Activated naive CD4-positive, alpha-beta T cell treated with anti-CD3 and anti-CD28 coated beads, Interleukin-2, amount 50 U/mL, for 24 hours (primary cell): ENCODE measurements at regions not wholly inside any gene's neighbourhood (a gene's known extent, or its start where the extent isn't known, plus 50 kb on each side); places are given as distances from the start of the nearest gene placed in this dataset.
"Not testable (repeated sequence)": the region's sequence is repeated elsewhere in the genome, so short reads cannot be mapped to it uniquely, and the experiment has no call there.

ENCODE experiments used
- H3K27ac Mint-ChIP-seq: one replicate; pipeline ENCODE4 v1.8.0; 2021; ENCODE audit warnings: mild to moderate bottlenecking, mixed read lengths
- H3K27me3 Mint-ChIP-seq: one replicate; pipeline ENCODE4 v1.8.0; 2021; ENCODE audit warnings: mixed read lengths
- H3K36me3 Mint-ChIP-seq: one replicate; pipeline ENCODE4 v1.8.0; 2021; ENCODE audit warnings: mixed read lengths
- H3K4me1 Mint-ChIP-seq: one replicate; pipeline ENCODE4 v1.8.0; 2021; ENCODE audit warnings: mixed read lengths
- H3K4me3 Mint-ChIP-seq: one replicate; pipeline ENCODE4 v1.8.0; 2021; ENCODE audit warnings: mild to moderate bottlenecking, mixed read lengths
- H3K9me3 Mint-ChIP-seq: one replicate; pipeline ENCODE4 v1.8.0; 2021; ENCODE audit warnings: mixed read lengths

DNA sequence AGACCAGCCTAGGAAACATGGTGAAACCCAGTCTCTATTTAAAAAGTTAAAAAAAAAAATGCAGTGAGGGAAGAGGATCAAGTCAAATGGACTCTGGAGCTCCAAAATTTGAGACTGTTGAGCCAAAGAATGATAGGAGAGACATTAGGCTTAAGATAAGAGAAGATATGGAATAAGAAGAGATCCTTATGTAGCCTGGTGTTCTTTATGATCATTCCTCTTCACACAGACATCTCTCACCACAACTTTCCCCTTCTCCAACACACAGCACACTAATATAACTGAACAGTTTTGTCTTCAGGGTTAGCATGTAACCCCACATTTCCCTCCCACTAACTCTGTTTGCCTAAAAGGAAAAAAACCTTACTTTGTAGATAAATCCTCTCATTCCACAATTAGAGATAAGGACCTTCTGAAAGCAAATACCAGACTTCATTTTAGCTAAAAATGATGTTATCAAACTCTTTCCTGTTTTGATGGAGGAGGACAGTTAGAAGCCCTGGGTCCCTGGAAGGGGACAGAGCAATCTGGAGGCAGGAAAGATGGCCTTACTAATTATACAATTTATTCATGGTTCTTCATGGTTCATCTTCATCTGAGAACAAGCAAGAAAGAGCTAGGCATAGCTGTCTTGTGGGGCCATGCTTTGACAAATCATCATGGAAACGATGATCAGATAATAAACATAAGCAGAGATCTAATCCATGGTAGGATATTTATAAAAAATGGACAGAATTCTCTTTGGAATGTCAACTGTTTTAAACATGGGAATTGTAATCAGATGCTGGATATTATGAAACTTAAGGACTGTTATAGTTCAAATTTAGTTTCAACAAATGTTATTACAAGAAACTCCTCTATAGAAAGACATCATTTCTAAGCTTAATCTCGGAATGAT lies 96.7 kb upstream of the S1PR1 start:
- peak overlapping the region; percentile 26 for H3K27ac Mint-ChIP-seq
- H3K36me3 Mint-ChIP-seq = no peaks in the 10 kb centered on the region

GRCh38 chr1:101139130-101139529 lies 97.7 kb upstream of the S1PR1 start:
- H3K4me1 Mint-ChIP-seq = peaks cover 56% of the 10 kb centered on the region
- no peaks in the 10 kb centered on the region for H3K27me3 Mint-ChIP-seq
- H3K36me3 Mint-ChIP-seq = no peaks in the 10 kb centered on the region
- peak overlapping the region; percentile 13 for H3K27ac Mint-ChIP-seq
- H3K9me3 Mint-ChIP-seq = peaks cover 10% of the 10 kb centered on the region
- no peak overlapping the region for H3K4me3 Mint-ChIP-seq

More for the DNA sequence above, 96.7 kb upstream of the S1PR1 start:
- Mint-ChIP-seq H3K9me3 (peaks cover under 1% of the 10 kb centered on the region), H3K27me3 (no peaks in the 10 kb centered on the region), H3K4me3 (no peak overlapping the region), H3K4me1 (peaks cover 47% of the 10 kb centered on the region)

DNA sequence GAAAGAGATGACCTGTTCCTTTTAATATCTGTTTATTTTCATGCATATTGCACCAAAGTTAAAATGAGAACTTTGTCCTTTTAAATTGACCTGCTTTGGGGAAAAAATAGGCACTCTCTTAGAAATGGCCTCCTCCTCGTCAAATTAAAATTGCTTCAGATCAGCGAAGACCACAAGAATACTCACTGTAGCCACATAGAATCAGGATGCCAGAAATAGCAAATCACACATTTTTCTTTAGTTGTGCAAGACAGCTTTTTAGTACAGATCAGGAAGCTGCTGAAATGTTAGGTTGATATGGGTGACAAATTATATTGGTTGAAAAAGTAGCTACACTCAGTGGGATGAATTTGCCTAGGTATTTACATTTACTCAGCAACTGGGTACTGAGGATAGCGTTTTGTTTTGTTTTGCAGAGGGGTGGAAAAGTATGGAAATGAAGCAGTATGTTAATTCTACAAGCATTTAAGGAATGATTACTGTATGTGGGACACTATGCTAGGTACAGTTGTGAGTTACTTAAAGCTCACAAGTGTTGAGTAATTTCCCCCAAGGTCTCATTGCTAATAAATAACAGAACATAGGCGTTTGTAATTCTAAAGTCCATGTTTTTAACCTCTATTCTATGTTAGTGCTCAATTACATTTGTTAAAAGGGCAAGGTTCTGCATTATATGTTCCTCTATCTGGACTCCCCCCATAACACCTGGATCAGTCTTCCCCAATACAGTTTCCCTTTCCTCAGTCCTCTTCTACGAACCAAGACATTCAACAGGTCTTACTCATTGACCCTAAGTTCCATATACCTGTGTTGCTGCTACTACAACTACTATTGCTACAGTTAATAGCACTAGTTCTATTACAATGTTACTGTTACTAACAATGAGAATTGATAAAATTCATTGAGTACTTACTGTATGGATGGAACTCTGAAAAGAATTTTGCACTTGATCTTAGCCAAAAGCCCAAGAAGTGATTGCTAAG lies 99.4 kb upstream of the S1PR1 start:
- Mint-ChIP-seq H3K4me3 (peak overlapping the region; percentile 49), H3K4me1 (peaks cover 62% of the 10 kb centered on the region), H3K27me3 (no peaks in the 10 kb centered on the region), H3K27ac (peak overlapping the region; percentile 84), H3K36me3 (no peaks in the 10 kb centered on the region), H3K9me3 (peaks cover 10% of the 10 kb centered on the region)

GRCh38 chr1:101136739-101137138 lies 100.1 kb upstream of the S1PR1 start:
- H3K27ac Mint-ChIP-seq = peak overlapping the region; percentile 84
- no peaks in the 10 kb centered on the region for H3K27me3 Mint-ChIP-seq
- H3K4me1 Mint-ChIP-seq = peaks cover 67% of the 10 kb centered on the region
- H3K9me3 Mint-ChIP-seq = peaks cover 10% of the 10 kb centered on the region
- H3K36me3 Mint-ChIP-seq = no peaks in the 10 kb centered on the region
- H3K4me3 Mint-ChIP-seq = peak overlapping the region; percentile 49

DNA sequence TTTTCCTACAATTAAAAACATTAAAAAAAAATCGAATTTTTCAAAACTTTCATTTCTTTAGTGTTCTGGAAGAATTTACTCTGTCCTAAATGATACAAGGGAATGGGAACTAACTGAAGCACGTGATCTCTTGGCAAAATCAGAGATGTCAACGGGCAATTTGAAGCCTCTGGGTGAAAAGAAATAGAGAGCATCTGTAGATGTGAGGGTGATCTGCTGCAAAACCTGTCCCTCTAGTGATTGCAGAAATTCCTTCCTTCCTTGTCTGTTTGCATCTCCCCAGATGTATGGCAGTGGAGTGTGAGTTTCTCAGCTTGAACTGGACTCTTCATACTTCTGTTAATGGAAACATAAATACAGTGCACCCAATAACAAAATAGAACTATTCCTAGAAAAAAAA lies 100.5 kb upstream of the S1PR1 start:
- H3K9me3 Mint-ChIP-seq = peaks cover 10% of the 10 kb centered on the region
- no peaks in the 10 kb centered on the region for H3K36me3 Mint-ChIP-seq
- H3K27ac Mint-ChIP-seq = peak overlapping the region; percentile 37
- H3K27me3 Mint-ChIP-seq = no peaks in the 10 kb centered on the region
- H3K4me3 Mint-ChIP-seq = no peak overlapping the region
- peaks cover 71% of the 10 kb centered on the region for H3K4me1 Mint-ChIP-seq

DNA sequence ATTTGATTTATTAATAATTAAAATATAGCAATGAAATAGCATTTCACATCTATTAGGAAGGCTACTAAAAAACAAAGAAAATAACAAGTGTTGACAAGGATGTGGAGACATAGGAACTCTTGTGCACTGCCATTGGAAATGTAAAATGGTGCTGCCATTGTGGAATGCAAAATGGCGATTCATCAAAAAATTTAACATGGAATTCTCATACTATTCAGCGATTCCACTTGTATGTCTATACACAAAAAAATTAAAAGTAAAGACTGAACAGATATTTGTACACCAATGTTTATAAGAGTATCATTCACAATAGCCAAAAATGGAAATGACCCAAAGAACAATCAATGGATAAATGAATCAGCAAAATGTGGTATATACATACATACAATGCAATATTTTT lies 101.3 kb upstream of the S1PR1 start:
- Mint-ChIP-seq H3K4me1 (peaks cover 79% of the 10 kb centered on the region), H3K27me3 (no peaks in the 10 kb centered on the region), H3K4me3 (no peak overlapping the region), H3K9me3 (peaks cover 10% of the 10 kb centered on the region), H3K36me3 (no peaks in the 10 kb centered on the region), H3K27ac (no peak overlapping the region)

- Mint-ChIP-seq H3K9me3 (peaks cover 10% of the 10 kb centered on the region), H3K36me3 (no peaks in the 10 kb centered on the region), H3K27me3 (no peaks in the 10 kb centered on the region), H3K4me3 (no peak overlapping the region), H3K4me1 (peaks cover 73% of the 10 kb centered on the region), H3K27ac (peak overlapping the region; percentile 60)
These were observed 105.5 kb upstream of the S1PR1 start for GRCh38 chr1:101131239-101131843.

DNA sequence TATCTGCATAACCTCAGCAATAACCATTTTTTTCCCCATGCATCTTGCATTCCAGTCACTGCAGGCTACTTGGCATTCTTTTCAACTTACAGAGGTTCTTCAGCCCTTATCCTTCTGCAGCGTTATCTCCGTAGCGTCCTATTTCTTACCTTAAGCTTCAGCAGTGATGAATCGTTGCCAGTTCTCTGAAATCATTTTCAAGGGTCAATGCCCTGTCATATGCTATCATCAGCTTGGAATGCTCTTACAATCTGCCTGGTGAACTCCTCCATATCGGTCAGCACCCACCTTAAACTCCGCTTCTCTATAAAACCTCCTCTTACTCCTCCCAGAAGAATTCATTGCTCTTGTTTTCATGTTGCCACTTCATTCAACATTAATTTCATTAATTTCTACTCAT lies 105.1 kb upstream of the DPH5 start:
- H3K4me1 Mint-ChIP-seq = peaks cover 66% of the 10 kb centered on the region
- H3K27me3 Mint-ChIP-seq = no peaks in the 10 kb centered on the region
- peaks cover 10% of the 10 kb centered on the region for H3K9me3 Mint-ChIP-seq
- no peaks in the 10 kb centered on the region for H3K36me3 Mint-ChIP-seq
- H3K4me3 Mint-ChIP-seq = no peak overlapping the region
- peak overlapping the region; percentile 60 for H3K27ac Mint-ChIP-seq

- Mint-ChIP-seq H3K9me3 (no peaks in the 10 kb centered on the region), H3K4me3 (no peak overlapping the region)
These were observed 103.3 kb upstream of the DPH5 start for GRCh38 chr1:101128846-101129245.

GRCh38 chr1:101128211-101128727 lies 102.7 kb upstream of the DPH5 start:
- Mint-ChIP-seq H3K9me3 (no peaks in the 10 kb centered on the region), H3K27me3 (no peaks in the 10 kb centered on the region), H3K27ac (peak overlapping the region; percentile 69), H3K4me1 (peaks cover 67% of the 10 kb centered on the region), H3K4me3 (peak overlapping the region; percentile 67), H3K36me3 (no peaks in the 10 kb centered on the region)

More at GRCh38 chr1:101128846-101129245, 103.3 kb upstream of the DPH5 start:
- Mint-ChIP-seq H3K36me3 (no peaks in the 10 kb centered on the region), H3K27ac (no peak overlapping the region), H3K4me1 (peaks cover 63% of the 10 kb centered on the region), H3K27me3 (no peaks in the 10 kb centered on the region)

DNA sequence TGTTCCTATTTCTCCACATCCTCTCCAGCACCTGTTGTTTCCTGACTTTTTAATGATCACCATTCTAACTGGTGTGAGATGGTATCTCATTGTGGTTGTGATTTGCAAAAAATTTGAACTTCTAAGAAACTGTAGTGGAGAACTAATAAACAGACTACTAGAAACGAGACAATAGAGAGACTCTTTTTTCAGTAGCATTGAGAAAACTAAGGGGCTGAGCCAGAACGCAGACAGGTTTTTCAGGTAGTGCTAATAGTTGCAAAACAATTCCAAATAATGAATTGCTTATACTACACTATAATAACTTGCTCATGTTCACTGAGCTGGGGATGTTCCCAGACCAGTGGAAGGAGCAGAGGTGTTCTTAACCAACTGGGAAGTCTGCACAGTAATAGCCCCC lies 98.8 kb upstream of the DPH5 start:
- H3K9me3 Mint-ChIP-seq = no peaks in the 10 kb centered on the region
- peaks cover 72% of the 10 kb centered on the region for H3K4me1 Mint-ChIP-seq
- H3K4me3 Mint-ChIP-seq = no peak overlapping the region
- H3K36me3 Mint-ChIP-seq = no peaks in the 10 kb centered on the region
- no peaks in the 10 kb centered on the region for H3K27me3 Mint-ChIP-seq
- no peak overlapping the region for H3K27ac Mint-ChIP-seq

GRCh38 chr1:101123904-101124303 lies 98.3 kb upstream of the DPH5 start:
- peak overlapping the region; percentile 69 for H3K27ac Mint-ChIP-seq
- H3K4me1 Mint-ChIP-seq = peaks cover 74% of the 10 kb centered on the region
- not testable (repeated sequence) for H3K27me3 Mint-ChIP-seq, H3K36me3 Mint-ChIP-seq, H3K9me3 Mint-ChIP-seq, H3K4me3 Mint-ChIP-seq

GRCh38 chr1:101122452-101123166 lies 97.0 kb upstream of the DPH5 start:
- H3K27ac Mint-ChIP-seq = peak overlapping the region; percentile 79
- peaks cover 72% of the 10 kb centered on the region for H3K4me1 Mint-ChIP-seq
- no peaks in the 10 kb centered on the region for H3K27me3 Mint-ChIP-seq
- H3K9me3 Mint-ChIP-seq = no peaks in the 10 kb centered on the region
- peaks cover 1% of the 10 kb centered on the region for H3K36me3 Mint-ChIP-seq
- peak overlapping the region; percentile 37 for H3K4me3 Mint-ChIP-seq

DNA sequence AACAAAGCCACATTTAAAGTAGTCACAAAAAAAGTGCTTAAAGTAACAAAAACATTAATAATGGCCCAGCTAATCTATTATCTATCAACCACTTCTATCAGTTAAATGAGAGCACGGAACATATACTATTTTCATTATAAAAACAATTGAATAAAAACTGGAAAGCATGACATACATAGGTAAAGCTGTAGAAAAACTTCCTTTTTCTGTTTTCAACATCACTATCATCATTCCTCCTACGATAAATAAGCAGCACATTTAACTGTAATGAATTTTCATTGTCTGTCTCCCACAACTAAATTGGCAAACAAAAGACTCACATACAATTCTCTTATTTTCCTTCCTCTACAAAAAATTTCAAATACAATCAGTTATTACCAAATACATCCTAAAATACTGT lies 96.4 kb upstream of the DPH5 start:
- no peaks in the 10 kb centered on the region for H3K27me3 Mint-ChIP-seq
- H3K27ac Mint-ChIP-seq = peak overlapping the region; percentile 79
- H3K9me3 Mint-ChIP-seq = no peaks in the 10 kb centered on the region
- H3K4me1 Mint-ChIP-seq = peaks cover 72% of the 10 kb centered on the region
- peaks cover 1% of the 10 kb centered on the region for H3K36me3 Mint-ChIP-seq
- peak overlapping the region; percentile 65 for H3K4me3 Mint-ChIP-seq

GRCh38 chr1:101121504-101121903 lies 95.9 kb upstream of the DPH5 start:
- no peaks in the 10 kb centered on the region for H3K27me3 Mint-ChIP-seq
- H3K9me3 Mint-ChIP-seq = no peaks in the 10 kb centered on the region
- H3K4me3 Mint-ChIP-seq = peak overlapping the region; percentile 65
- H3K27ac Mint-ChIP-seq = peak overlapping the region; percentile 80
- peaks cover 1% of the 10 kb centered on the region for H3K36me3 Mint-ChIP-seq
- peaks cover 73% of the 10 kb centered on the region for H3K4me1 Mint-ChIP-seq
